HG02884 (cell line): ENCODE measurements at regions not wholly inside any gene's neighbourhood (a gene's known extent, or its start where the extent isn't known, plus 50 kb on each side); places are given as distances from the start of the nearest gene placed in this dataset.
"Not testable (repeated sequence)": the region's sequence is repeated elsewhere in the genome, so short reads cannot be mapped to it uniquely, and the experiment has no call there.

Source experiments
- ATAC-seq: cut with Tn5 transposase; IDR thresholded peaks from one replicate; pipeline ENCODE4 v1.9.1; 2021; ENCODE audit warnings: mild to moderate bottlenecking, moderate library complexity; ENCODE audit not compliant: unreplicated experiment

GRCh38 chr2:144989579-144990270 is 469.8 kb upstream of the ZEB2 start:
- no peak for ATAC-seq

GRCh38 chr2:144988591-144988990 is 468.7 kb upstream of the ZEB2 start:
- no peak for ATAC-seq

GRCh38 chr2:144986691-144987090 is 466.8 kb upstream of the ZEB2 start:
- no peak for ATAC-seq

GRCh38 chr2:144984038-144984437 is 464.1 kb upstream of the ZEB2 start:
- ATAC-seq: no peak

DNA sequence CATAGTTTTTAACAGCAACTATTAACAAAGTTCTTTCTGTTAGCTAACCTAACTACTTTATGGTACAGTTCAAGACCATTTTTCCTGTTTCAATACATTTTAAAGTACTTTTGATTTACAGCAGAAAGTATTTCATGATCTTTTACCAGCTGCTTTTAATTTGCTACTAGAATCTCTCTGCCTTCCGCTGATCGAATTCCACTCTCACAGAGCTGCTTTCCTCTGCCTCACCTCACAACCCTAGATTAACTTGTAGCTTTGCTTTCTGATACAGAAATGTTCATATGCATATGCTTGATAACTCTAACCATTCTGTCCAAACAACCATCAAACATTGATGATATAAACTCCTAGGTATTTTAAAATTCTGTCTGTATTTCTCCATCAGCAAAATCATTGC is 463.2 kb upstream of the ZEB2 start:
- no peak for ATAC-seq

- ATAC-seq: no peak
These were observed 462.6 kb upstream of the ZEB2 start for GRCh38 chr2:144982481-144982880.

DNA sequence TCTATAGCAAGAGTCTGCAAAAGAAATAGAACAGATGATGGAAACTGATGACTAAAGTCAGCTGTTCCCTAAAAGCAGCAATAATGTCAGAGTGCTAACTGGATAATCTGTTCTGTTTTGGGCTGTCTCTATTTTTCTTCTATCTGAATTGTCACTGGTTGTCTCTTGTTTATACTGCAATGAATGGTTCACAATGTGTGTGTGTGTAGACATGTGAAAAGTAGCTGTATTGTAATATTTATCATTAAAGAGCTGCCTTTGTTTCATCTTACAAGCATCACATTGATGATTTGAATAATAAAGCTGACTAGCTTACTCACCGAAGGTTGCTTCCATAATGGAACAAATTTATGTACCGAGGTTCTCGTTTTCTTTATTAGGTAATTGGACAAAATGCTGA is 456.0 kb upstream of the ZEB2 start:
- no peak for ATAC-seq

DNA sequence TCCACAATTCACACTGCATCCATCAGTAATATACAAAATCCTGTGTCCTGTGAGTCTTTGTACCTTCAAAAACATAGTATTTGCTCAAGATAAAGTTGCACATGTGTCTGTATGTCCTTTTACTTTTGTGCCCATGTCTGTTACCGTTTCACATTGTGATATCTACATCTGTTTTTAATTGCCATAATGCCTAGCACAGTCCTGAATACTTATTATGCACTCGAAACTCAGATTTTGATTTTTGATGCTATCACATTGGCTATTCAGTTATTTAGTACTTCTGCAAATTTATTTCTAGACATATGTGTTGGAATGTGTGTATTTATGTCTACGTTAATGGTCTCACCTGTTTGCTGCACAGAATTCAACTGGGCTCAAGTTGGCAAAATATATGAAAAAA is 452.8 kb upstream of the ZEB2 start:
- ATAC-seq: no peak

DNA sequence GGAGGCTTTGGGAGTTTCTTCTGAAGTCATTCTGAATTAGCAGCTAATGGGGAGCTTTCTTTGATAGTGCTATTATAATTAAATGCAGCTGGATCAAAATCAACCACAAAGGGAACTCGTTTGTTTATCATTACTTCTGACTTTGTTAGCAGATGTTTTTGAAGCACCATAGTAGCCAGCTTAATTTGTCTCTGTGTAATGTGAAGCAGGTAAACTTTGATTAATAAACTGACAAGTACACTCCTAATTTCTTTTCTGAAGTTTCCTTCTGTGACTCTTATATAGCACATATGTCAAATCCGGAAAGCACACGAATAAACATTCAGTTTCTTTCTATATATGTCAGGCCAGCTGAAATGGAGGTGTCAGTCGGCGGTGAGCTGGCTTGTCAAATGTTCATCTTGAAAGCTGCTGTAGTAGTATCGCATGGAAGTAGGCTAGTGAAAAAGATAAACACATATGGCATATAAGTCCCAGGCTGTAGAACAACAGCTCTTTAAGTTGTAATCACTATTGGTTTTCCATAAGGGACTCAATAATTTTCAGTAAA is 451.9 kb upstream of the ZEB2 start:
- no peak for ATAC-seq

GRCh38 chr2:144970410-144970809 is 450.5 kb upstream of the ZEB2 start:
- not testable (repeated sequence) for ATAC-seq

DNA sequence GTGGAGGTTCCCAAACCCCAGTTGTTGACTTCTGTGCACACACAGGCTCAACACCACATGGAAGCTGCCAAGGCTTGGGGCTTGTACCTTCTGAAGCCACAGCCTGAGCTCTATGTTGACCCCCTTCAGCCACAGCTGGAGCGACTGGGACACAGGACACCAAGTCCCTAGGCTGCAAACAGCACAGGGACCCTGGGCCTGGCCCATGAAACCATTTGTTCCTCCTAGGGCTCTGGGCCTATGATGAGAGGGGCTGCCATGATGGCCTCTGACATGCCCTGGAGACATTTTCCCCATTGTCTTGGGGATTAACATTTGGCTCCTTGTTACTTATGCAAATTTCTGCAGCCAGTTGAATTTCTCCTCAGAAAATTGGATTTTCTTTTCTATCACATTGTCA is 449.6 kb upstream of the ZEB2 start:
- ATAC-seq: not testable (repeated sequence)

GRCh38 chr2:144967961-144968360 is 448.0 kb upstream of the ZEB2 start:
- ATAC-seq: no peak

DNA sequence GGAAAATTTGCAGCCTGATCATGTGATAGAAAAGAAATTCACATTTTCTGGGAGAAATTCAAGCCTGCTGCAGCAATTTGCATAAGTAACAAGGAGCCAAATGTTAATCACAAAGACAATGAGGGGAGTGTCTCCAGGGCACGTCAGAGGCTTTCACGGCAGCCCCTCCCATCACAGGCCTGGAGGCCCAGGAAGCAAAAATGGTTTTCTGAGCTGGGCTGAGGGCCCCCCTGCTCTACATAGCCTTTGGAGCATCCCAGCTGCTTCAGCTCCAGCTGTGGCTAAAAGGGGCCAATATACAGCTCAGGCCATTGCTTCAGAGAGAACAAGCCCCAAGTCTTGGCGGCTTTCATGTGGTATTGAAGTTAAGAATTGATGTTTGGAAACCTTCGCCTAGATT is 445.3 kb upstream of the ZEB2 start:
- no peak for ATAC-seq

GRCh38 chr2:144963031-144963430 is 443.1 kb upstream of the ZEB2 start:
- ATAC-seq: no peak

DNA sequence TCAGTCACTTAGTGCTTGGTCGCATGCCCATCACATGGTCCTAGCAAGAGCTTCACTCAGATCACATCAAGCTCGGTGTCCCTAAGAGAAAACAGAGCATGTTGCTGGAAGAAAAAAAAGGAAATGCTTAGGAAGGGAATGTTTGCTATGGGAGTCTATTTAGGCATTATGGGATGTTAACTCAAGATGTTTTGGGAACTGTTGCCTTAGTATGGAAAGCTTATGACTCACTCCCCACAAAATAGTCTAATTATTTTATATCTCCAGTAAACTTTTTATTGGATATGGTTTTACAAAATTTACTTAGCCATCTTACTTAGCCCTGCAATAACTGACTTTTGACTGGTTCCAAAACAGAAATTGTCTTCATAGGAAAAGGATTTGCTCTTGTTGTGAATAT is 439.5 kb upstream of the ZEB2 start:
- ATAC-seq: no peak

DNA sequence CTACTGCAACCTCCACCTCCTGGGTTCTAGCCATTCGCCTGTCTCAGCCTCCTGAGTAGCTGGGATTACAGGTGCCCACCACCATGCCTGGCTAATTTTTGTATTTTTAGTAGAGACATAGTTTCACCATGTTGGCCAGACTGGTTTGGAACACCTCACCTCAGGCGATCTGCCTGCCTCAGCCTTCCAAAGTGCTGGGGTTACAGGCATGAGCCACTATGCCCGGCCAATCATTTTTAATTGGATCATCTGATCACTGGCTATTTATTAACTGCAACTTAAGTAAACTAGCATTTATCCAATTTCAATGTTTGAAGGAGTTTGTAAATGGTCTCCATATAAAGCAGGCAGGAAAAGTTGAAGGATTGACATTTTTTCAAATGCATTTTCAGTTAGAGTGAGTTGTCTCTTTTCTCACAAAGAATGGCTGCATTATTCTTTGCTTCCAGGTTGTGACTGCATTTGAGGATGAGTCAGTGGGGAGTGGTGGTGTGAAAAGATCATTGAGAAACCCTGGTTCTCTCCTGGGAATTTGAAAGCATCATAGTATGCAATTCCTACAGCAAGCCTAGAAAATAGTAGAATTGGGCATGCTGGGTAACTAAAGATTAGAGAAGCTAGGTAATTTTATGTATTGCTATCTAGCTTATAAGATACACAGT is 431.1 kb upstream of the ZEB2 start:
- no peak for ATAC-seq

GRCh38 chr2:144948205-144948855 is 428.4 kb upstream of the ZEB2 start:
- ATAC-seq: no peak

- no peak for ATAC-seq
These were observed 427.8 kb upstream of the ZEB2 start for GRCh38 chr2:144947709-144948037.

DNA sequence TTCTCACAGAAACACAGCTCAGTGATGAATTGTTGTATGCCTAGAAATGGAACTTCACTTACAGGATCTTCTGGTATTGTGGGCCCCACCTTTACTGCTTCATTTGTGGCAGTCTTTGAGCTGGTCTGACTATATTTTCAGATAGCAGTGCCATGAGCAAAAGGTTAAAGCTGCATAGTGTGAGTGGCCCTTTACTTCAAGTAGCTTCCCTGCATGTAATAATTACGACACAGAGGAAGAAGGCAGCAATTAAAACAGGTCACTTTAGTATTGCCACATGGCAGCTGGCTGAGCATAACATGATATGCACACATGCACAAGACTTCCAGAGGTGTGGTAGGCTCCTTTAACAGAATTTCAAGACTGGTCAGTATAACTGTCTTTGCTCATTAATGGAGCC is 426.3 kb upstream of the ZEB2 start:
- ATAC-seq: no peak

- ATAC-seq: no peak
These were observed 424.8 kb upstream of the ZEB2 start for GRCh38 chr2:144944546-144945220.

- no peak for ATAC-seq
These were observed 424.1 kb upstream of the ZEB2 start for GRCh38 chr2:144943986-144944385.
